ENCODE measurements at regions not wholly inside any gene's neighbourhood (a gene's known extent, or its start where the extent isn't known, plus 50 kb on each side); places are given as distances from the start of the nearest gene placed in this dataset.

- no peak for DNase-seq (ENCODE audit: low read depth)
- no peak overlapping the region for H3K4me3 ChIP-seq (ENCODE audit: control insufficient read depth, low read depth, low read length)
- TF ChIP-seq CTCF (IDR thresholded peaks at IDR 0.05; ENCODE audit: control insufficient read depth, insufficient read depth, low read depth, low read length, missing control alignments), result no peak
These were observed 1329.6 kb downstream of the KCNT2 start for GRCh38 chr1:195278644-195279043.

GRCh38 chr1:195275710-195276109 lies 1332.5 kb downstream of the KCNT2 start:
- no peak for DNase-seq (ENCODE audit: low read depth)
- no peak for TF ChIP-seq CTCF (IDR thresholded peaks at IDR 0.05; ENCODE audit: control insufficient read depth, insufficient read depth, low read depth, low read length, missing control alignments)
- no peak overlapping the region for H3K4me3 ChIP-seq (ENCODE audit: control insufficient read depth, low read depth, low read length)

- TF ChIP-seq CTCF (IDR thresholded peaks at IDR 0.05; ENCODE audit: control insufficient read depth, insufficient read depth, low read depth, low read length, missing control alignments), result no peak
- H3K4me3 ChIP-seq (ENCODE audit: control insufficient read depth, low read depth, low read length), result no peak overlapping the region
- no peak for DNase-seq (ENCODE audit: low read depth)
These were observed 1356.3 kb downstream of the KCNT2 start for GRCh38 chr1:195251900-195252299.

GRCh38 chr1:195243492-195243891 lies 1364.7 kb downstream of the KCNT2 start:
- no peak for TF ChIP-seq CTCF (IDR thresholded peaks at IDR 0.05; ENCODE audit: control insufficient read depth, insufficient read depth, low read depth, low read length, missing control alignments)
- H3K4me3 ChIP-seq (ENCODE audit: control insufficient read depth, low read depth, low read length), result no peak overlapping the region
- no peak for DNase-seq (ENCODE audit: low read depth)

- DNase-seq (ENCODE audit: low read depth), result no peak
- H3K4me3 ChIP-seq (ENCODE audit: control insufficient read depth, low read depth, low read length), result no peak overlapping the region
- no peak for TF ChIP-seq CTCF (IDR thresholded peaks at IDR 0.05; ENCODE audit: control insufficient read depth, insufficient read depth, low read depth, low read length, missing control alignments)
These were observed 1367.2 kb downstream of the KCNT2 start for GRCh38 chr1:195241066-195241465.

GRCh38 chr1:195238313-195238712 lies 1369.9 kb downstream of the KCNT2 start:
- DNase-seq (ENCODE audit: low read depth), result no peak
- no peak overlapping the region for H3K4me3 ChIP-seq (ENCODE audit: control insufficient read depth, low read depth, low read length)
- TF ChIP-seq CTCF (IDR thresholded peaks at IDR 0.05; ENCODE audit: control insufficient read depth, insufficient read depth, low read depth, low read length, missing control alignments), result no peak

Data from AG09309 (cell line).